GDM1 (cell line): ENCODE measurements at regions not wholly inside any gene's neighbourhood (a gene's known extent, or its start where the extent isn't known, plus 50 kb on each side); places are given as distances from the start of the nearest gene placed in this dataset.

Source experiments
- DNase-seq: peaks from one replicate; lab custom pipeline; 2025; lab: John Stamatoyannopoulos, UW

- no peak for DNase-seq
Measured at GRCh38 chr18:27632706-27633105, 447.6 kb upstream of the CHST9 start.

- DNase-seq = no peak
Measured at GRCh38 chr18:27627927-27628326, 442.8 kb upstream of the CHST9 start.

DNA sequence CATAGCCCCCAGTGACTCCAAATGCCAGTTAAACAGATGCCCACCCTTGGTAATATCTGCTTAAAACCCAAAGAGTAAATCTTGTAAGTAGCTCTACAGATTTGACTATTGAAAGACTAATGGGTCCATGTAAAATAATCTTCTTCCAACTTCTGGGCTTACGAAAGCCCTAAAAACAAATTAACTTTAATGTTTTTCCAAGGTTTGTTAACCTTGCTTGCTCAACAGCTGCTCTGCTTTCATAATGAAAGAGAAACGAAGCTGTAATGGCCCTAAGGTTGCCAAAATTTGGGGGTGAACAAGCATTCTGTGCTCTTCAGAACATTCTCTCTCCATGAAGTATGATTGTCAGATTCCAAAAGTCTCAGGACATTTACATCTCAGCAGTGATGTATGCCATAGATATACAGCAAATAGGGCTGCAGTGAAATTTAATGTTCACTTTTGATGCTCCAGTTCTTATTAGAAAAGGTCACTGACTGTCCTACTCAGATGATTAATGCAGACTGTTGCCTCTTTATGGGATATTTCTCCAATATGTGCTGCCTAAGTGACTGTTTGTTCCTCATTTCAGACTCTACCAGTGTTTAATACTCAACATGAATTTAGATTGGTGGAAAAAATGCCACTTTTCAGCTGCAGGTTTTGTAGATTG, 436.3 kb upstream of the CHST9 start:
- no peak for DNase-seq

GRCh38 chr18:27619906-27620305, 434.8 kb upstream of the CHST9 start:
- no peak for DNase-seq

DNA sequence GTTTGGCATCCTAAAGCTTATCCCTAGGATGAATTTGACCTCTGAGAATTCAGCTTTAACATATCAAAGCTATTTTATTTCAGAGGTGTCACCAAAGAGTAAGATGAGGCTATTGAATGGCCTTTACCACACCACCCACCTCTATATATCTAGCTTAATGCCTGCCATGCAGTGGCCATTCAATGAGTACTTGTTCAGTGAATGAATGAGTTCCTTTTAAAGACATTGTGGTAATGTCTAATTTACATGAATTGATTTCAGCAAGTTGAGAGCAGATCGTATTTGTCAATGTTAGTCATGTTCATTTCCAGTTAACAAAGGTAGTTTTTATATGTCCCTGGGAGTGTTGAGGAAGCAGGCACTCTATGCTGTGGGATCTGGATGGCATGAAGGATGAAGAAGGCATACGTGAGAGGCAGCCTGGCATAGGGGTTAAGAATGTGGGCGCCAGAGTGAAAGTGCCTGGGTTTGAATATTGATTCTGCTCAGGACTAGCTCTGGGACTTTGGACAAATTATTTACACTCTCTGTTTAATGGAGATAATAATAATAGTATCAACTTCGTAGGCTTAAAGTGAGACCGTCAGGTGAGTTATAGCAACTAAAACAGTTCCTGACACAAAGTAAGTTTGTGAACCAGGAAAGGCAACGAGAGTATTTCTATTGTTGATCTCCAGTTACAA, 434.1 kb upstream of the CHST9 start:
- no peak for DNase-seq

DNA sequence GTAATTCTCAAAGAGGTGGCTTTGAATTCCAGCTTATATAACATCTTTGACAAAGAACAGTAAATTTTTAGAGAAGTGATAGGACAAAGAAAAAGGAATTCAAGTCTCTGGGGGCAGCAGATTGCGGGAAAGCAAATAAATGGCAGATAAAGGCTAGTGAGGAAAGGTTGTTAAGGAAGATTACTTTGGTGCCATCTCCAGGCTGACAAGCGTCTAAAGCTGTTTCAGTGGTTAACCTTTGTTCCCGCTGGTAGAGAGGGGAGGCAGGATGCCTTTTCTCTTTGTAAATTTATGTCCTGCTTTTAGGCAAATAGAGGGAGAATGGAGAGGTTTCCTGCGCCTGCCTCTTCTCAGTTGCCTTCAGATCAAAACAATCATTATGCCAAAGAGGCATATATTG, 431.2 kb upstream of the CHST9 start:
- DNase-seq = no peak

DNA sequence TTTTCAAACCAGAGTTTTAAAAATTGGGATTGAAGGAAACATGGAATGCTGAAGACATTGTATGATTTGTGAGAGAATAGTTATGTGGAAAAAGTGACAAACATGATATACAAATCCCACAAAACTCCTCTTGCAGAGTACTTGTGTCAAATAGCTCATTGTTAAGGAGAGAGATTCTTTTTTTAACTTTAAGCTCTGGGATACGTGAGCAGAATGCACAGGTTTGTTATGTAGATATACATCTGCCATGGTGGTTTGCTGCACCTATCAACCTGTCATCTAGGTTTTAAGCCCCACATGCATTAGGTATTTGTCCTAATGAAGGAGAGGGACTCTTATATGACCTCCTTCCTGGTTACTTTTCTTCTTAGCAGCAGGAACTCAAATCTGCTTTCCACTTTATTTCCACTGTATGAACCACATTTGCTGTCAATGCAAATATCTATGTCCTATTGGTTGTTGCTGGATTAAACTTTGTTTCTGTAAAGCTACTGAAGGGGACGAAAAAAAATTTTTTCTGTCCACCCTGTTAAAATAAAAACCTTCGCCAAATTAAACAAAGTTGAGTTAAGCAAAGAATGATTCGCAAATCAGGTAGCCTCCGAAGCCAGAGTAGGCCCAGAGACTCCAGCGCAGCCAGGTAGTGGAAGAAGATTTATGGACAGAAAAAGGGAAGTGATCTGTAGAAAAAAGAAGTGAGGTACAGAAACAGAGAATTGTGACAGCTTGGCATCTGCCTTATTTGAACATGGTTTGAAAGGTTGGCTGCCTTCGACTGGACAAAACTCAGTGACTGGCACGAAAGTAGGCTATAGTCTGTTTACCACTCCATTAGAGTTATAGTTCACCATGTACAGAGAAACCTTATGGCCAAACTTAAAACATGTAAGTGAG, 430.1 kb upstream of the CHST9 start:
- DNase-seq = no peak

DNA sequence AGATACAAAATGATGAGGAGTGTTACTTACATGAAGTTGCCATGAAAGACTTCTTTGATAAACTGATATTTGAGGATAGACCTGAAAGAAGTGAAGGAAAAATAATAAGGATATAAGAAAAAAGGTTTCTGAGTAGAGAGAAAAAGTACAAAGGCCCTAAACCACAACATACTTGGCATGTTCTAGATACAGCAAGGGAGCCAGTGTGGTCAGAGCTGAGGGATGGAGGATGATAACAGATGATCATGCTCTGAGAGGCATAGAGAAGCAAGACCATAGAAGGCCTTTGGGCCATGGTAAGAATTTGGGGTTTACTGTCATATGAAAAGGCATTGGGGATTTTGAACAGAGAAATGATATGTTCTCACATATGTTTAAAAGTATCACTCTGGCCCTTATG, 424.1 kb upstream of the CHST9 start:
- DNase-seq = no peak

- DNase-seq = no peak
Measured at GRCh38 chr18:27608742-27609141, 423.6 kb upstream of the CHST9 start.

- no peak for DNase-seq
Measured at GRCh38 chr18:27608174-27608573, 423.1 kb upstream of the CHST9 start.

DNA sequence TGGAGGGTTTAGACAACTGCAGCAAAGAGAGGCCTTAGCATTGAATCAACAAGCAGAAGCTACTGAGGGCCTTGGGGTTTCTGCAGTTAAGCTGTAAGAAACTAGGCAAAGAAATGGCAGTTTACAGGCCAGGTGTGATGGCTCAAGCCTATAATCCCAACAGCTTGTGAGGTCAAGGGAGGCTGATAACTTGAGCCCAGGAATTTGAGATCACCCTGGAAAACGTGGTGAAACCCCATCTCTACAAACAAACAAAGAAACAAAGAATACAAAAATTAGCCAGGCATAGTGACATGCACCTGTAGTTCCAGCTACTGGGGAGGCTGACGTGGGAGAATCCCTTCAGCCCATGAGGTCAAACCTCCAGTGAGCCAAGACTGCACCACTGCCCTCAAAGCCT, 421.6 kb upstream of the CHST9 start:
- DNase-seq = no peak

- no peak for DNase-seq
Measured at GRCh38 chr18:27605107-27605834, 420.2 kb upstream of the CHST9 start.

- DNase-seq = no peak
Measured at GRCh38 chr18:27604583-27604982, 419.5 kb upstream of the CHST9 start.

DNA sequence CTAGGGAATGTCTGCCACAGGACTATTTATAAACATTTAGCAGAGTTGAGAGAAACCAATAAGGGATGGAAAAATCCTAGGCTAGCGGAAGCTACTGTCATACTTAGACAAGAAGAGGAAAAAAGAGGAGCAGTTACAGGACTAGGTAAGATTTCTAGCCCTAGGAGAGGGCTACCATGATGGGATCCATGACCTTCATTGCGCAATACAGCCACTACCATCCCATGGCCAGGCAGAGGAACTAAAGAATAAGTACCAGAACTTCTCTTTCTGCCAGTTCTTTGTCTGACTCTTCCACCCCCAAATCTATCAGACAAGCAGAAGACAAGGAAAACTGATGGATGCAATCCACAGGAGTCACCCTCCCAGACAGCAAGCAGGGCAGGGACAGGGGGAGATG, 417.0 kb upstream of the CHST9 start:
- DNase-seq = no peak

DNA sequence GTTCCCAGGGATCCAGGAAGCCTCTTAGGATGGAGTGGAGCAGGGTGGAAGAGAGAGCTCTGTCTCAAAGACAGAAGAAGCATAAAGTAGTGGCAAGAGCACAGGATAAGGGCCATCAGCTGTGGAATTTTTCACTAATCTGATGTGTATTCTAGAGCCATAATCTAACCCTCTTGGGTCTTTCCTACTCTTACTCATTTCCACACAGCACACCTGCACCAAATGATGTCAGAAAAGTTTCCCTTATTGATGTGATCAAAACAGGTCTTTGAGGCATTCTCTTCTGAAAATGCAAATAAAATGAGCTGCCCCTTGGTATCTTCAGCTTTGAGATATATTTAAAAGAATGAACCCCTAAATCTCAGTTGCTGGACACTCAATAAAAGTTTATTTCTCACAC, 415.1 kb upstream of the CHST9 start:
- DNase-seq = no peak

DNA sequence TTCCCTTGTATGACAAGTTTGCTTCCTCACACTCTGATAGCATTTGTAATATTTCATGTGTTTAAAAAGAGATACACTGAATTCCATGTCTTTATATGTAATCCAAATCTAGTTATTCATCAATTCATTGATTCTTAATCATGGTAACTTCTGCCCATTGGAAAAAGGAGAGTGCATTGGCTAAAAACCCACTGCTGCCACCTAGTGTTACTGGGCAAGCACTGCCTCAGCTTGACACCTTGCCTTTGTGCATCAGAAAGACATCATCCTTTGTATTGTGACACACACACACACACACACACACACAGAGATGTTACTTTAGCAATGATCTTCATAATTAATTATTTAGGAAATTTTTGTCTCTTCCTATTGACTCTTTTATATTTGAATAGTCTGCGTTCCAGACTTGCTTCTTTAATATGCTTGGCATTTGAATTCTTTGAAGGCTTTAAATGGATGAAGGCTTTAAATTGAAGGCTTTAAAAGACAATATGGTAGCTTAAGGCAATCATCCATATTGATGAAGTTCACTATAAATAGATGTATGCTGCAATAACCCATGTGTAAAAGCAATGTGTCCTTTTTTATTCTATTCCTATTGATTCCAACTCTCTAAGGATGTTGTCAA, 414.2 kb upstream of the CHST9 start:
- no peak for DNase-seq

GRCh38 chr18:27595113-27595838, 410.2 kb upstream of the CHST9 start:
- DNase-seq = no peak

DNA sequence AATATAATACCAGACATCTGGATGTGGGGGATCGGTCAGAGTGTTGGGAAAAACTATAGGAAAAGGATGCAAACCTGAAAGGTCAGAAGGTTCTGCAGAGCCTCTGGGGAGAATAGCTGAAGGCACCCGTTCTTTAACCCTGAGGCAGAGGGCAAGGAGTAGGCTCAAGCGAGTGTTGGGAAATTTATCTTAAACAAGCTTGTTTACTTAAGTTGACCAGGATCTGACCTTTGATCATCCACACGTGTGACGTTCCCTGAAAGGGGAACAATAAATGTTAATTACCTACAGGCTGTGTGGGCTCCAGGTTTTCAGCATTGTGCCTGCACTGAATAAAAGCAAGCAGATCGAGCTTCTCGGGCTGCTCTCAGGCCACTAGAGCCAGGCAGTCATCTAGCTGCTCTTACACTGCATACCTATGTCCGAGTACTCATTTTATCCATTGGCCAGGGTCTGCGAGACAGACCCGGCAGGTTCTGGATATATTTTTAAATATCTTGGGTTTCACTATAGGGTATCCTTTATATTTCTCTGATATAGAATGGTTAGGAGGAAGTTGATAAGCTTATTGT, 400.6 kb upstream of the CHST9 start:
- DNase-seq = no peak

DNA sequence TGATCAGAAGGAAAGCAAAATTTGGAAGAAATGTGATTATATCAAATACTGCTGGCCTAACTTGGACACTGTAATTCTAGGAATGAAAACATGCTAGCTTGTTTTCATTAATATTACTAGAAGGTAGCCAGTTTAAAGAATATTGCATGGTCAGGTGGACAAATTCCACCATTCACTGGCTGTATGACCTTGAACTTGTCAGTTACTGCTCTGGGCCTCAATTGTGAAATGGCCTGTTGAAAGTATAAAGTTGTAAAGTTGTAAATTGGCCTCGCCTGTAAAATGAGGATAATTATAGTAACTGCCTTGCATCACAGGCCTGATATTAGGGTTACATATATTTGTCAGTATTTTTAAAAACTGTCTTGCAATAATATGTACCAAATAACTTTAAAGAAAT, 398.4 kb upstream of the CHST9 start:
- DNase-seq = no peak

- DNase-seq = no peak
Measured at GRCh38 chr18:27582760-27583412, 397.8 kb upstream of the CHST9 start.
